HS-5 (cell line): ENCODE measurements at regions not wholly inside any gene's neighbourhood (a gene's known extent, or its start where the extent isn't known, plus 50 kb on each side); places are given as distances from the start of the nearest gene placed in this dataset.

Experiments used
- DNase-seq: peaks from one replicate; pipeline ENCODE4 v3.0.0-alpha.2; 2012; ENCODE audit warnings: low read depth

GRCh38 chr4:56240554-56241174 lies 146.6 kb downstream of the AASDH start:
- DNase-seq, result no peak

GRCh38 chr4:56238251-56238650 lies 149.0 kb downstream of the AASDH start:
- no peak for DNase-seq

GRCh38 chr4:56235725-56236124 lies 151.6 kb downstream of the AASDH start:
- DNase-seq, result no peak

- DNase-seq, result no peak
Observed at GRCh38 chr4:56235011-56235410, 152.3 kb downstream of the AASDH start.

GRCh38 chr4:56234098-56234497 lies 153.2 kb downstream of the AASDH start:
- no peak for DNase-seq

GRCh38 chr4:56231410-56231809 lies 155.9 kb downstream of the AASDH start:
- DNase-seq, result no peak

- DNase-seq, result no peak
Observed at GRCh38 chr4:56229947-56230346, 157.3 kb downstream of the AASDH start.

- no peak for DNase-seq
Observed at GRCh38 chr4:56227301-56227835, 159.9 kb downstream of the AASDH start.

GRCh38 chr4:56226579-56226978 lies 160.7 kb downstream of the AASDH start:
- no peak for DNase-seq

GRCh38 chr4:56224641-56225040 lies 162.7 kb downstream of the AASDH start:
- no peak for DNase-seq

- no peak for DNase-seq
Observed at GRCh38 chr4:56222514-56222913, 164.8 kb downstream of the AASDH start.

- DNase-seq, result no peak
Observed at GRCh38 chr4:56220261-56220660, 167.0 kb downstream of the AASDH start.

GRCh38 chr4:56219447-56219846 lies 167.8 kb downstream of the AASDH start:
- no peak for DNase-seq

- DNase-seq, result no peak
Observed at GRCh38 chr4:56218230-56218895, 168.9 kb downstream of the AASDH start.

- no peak for DNase-seq
Observed at GRCh38 chr4:56217343-56217890, 169.9 kb downstream of the AASDH start.

GRCh38 chr4:56215901-56216300 lies 171.4 kb downstream of the AASDH start:
- DNase-seq, result peak; percentile 19

GRCh38 chr4:56215141-56215783 lies 172.0 kb downstream of the AASDH start:
- DNase-seq, result no peak

- DNase-seq, result no peak
Observed at GRCh38 chr4:56213543-56213942, 173.7 kb downstream of the AASDH start.

- no peak for DNase-seq
Observed at GRCh38 chr4:56212774-56213173, 174.5 kb downstream of the AASDH start.

- DNase-seq, result no peak
Observed at GRCh38 chr4:56211202-56211601, 176.1 kb downstream of the AASDH start.

- no peak for DNase-seq
Observed at GRCh38 chr4:56210397-56210796, 176.9 kb downstream of the AASDH start.

- DNase-seq, result no peak
Observed at GRCh38 chr4:56209767-56210166, 177.5 kb downstream of the AASDH start.

- DNase-seq, result no peak
Observed at GRCh38 chr4:56208103-56208502, 179.2 kb downstream of the AASDH start.
